Vagina (tissue), 2 donors: ENCODE measurements at regions not wholly inside any gene's neighbourhood (a gene's known extent, or its start where the extent isn't known, plus 50 kb on each side); places are given as distances from the start of the nearest gene placed in this dataset.

Source experiments
- CTCF ChIP-seq, 3 experiments: fragments of 450-650 bp in 2 of 3; fragments of 200-600 bp in 1 of 3; sonication (generic) in 1 of 3; IDR thresholded peaks; one replicate each; pipeline ENCODE4 v1.5.1; 2017 to 2019; ENCODE audit warnings: antibody characterized with exemption in 3 of 3, mild to moderate bottlenecking in 2 of 3, moderate library complexity in 2 of 3
- POLR2A ChIP-seq, 2 donors: fragments of 450-650 bp; IDR thresholded peaks; one replicate each; pipeline ENCODE4 v1.6.1; 2017; ENCODE audit warnings: antibody characterized with exemption in 2 of 2, mild to moderate bottlenecking in 2 of 2, moderate library complexity in 2 of 2

- TF ChIP-seq CTCF (IDR thresholded peaks at IDR 0.05) (no peak), POLR2A (IDR thresholded peaks at IDR 0.05) (no peak)
Measured at GRCh38 chr5:120985526-120985925, 521.4 kb downstream of the PRR16 start.
